Osteocyte (in vitro differentiated cells): ENCODE measurements at regions not wholly inside any gene's neighbourhood (a gene's known extent, or its start where the extent isn't known, plus 50 kb on each side); places are given as distances from the start of the nearest gene placed in this dataset.
A peak's percentile ranks its signal among the peaks of the same experiment; 100 is the strongest.

Experiments
- DNase-seq: peaks from one replicate; pipeline ENCODE4 v3.0.0; 2021; ENCODE audit warnings: mixed read lengths; ENCODE audit not compliant: unreplicated experiment; ENCODE audit errors: extremely low spot score
- H3K27ac Mint-ChIP-seq: one replicate; pipeline ENCODE4 v1.8.0; 2021; ENCODE audit warnings: mild to moderate bottlenecking, mixed read lengths; ENCODE audit not compliant: unreplicated experiment
- H3K27me3 Mint-ChIP-seq: one replicate; pipeline ENCODE4 v1.8.0; 2021; ENCODE audit warnings: mixed read lengths; ENCODE audit not compliant: unreplicated experiment
- H3K36me3 Mint-ChIP-seq: one replicate; pipeline ENCODE4 v1.8.0; 2021; ENCODE audit warnings: mixed read lengths; ENCODE audit not compliant: unreplicated experiment
- H3K4me1 Mint-ChIP-seq: one replicate; pipeline ENCODE4 v1.8.0; 2021; ENCODE audit warnings: mixed read lengths; ENCODE audit not compliant: unreplicated experiment
- H3K4me3 Mint-ChIP-seq: one replicate; pipeline ENCODE4 v1.8.0; 2021; ENCODE audit warnings: mild to moderate bottlenecking, moderate library complexity, mixed read lengths; ENCODE audit not compliant: unreplicated experiment
- H3K9me3 Mint-ChIP-seq: one replicate; pipeline ENCODE4 v1.8.0; 2021; ENCODE audit warnings: mixed read lengths; ENCODE audit not compliant: unreplicated experiment
- TF ChIP-seq, protein P1 (sequence below): fragments of 200-600 bp; sonication (generic); IDR thresholded peaks from 2 replicates; pipeline ENCODE4 v1.5.0; 2021; ENCODE audit warnings: antibody characterized with exemption, mild to moderate bottlenecking, moderate library complexity

DNA sequence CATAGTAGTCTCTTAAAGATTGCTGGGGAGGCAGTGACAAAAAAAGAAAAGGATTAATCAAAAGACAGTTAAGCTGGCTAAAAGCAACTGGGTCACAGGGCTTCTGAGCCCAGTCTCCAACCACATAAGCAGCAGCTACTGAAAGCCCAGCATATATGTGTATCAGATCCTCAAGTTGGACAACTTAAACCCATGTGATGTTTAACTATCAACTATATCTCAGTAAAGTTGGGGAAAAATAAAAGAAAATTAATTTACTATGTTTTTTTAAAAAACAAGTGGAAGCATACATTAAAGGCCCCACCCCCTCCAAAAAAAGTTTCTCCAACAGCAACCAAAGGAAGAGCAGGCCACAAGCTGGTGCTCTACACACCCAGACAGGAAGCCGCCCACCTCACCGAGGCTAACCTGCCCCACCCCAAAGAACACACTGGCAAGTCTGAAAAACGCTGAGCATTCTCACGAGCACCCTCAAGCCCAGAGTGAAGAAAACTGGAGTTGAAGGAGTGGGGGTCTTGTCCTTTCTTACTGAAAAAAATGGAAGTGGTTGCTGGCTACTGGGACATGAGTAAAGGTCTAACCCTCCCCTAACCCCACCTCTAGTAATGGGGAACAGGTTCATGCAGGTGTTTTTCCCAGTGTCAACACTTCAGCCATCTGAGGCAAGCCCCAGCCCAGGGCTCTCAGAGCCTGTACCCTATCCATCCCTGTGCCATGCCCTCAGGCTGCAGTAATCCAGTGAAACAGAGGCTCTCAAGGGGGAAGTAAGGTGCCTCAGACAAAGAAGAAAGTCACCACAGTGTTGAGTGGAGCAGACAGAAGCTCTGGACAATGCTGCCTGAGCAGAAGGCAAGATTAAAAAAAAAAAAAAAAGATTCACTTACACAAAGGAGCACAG, 106.3 kb downstream of the GYPC start:
- Mint-ChIP-seq H3K4me1 (no peaks in the 10 kb centered on the region), H3K27me3 (peaks cover 23% of the 10 kb centered on the region)
- peak; percentile 49 for DNase-seq

DNA sequence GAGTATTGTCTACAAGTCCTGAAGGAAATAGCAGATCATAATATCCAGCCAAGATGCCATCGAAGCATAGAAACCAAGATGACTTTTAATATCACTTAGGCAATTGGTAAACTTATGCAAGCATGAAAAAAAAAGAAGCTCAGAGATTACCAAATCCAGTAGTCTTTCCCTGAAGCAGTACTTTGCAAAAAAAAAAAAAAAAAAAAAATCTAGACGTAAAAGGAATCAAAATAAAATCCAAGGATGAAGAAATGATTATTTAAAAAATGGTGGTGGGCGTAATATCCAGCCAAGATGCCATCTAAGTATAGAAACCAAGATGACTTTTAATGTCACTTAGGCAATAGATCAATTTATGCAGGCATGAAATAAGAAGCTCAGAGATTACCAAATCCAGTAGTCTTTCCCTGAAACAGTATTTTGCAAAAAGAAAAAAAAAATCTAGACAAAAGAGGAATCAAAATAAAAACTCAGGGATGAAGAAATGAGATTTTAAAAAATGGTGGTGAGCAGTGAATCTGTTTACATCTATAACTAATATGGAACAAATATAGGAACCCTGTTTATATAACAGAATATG, 108.8 kb downstream of the GYPC start:
- TF ChIP-seq, protein P1, sequence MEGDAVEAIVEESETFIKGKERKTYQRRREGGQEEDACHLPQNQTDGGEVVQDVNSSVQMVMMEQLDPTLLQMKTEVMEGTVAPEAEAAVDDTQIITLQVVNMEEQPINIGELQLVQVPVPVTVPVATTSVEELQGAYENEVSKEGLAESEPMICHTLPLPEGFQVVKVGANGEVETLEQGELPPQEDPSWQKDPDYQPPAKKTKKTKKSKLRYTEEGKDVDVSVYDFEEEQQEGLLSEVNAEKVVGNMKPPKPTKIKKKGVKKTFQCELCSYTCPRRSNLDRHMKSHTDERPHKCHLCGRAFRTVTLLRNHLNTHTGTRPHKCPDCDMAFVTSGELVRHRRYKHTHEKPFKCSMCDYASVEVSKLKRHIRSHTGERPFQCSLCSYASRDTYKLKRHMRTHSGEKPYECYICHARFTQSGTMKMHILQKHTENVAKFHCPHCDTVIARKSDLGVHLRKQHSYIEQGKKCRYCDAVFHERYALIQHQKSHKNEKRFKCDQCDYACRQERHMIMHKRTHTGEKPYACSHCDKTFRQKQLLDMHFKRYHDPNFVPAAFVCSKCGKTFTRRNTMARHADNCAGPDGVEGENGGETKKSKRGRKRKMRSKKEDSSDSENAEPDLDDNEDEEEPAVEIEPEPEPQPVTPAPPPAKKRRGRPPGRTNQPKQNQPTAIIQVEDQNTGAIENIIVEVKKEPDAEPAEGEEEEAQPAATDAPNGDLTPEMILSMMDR: no peak
- Mint-ChIP-seq H3K4me3 (no peak overlapping the region), H3K9me3 (no peaks in the 10 kb centered on the region), H3K36me3 (no peaks in the 10 kb centered on the region), H3K27me3 (peaks cover 23% of the 10 kb centered on the region), H3K4me1 (no peaks in the 10 kb centered on the region), H3K27ac (no peak overlapping the region)
- no peak for DNase-seq

More for the DNA sequence above, 106.3 kb downstream of the GYPC start:
- no peak overlapping the region for H3K4me3 Mint-ChIP-seq
- TF ChIP-seq, protein P1: no peak
- H3K36me3 Mint-ChIP-seq: no peaks in the 10 kb centered on the region
- H3K9me3 Mint-ChIP-seq: no peaks in the 10 kb centered on the region
- H3K27ac Mint-ChIP-seq: no peak overlapping the region

DNA sequence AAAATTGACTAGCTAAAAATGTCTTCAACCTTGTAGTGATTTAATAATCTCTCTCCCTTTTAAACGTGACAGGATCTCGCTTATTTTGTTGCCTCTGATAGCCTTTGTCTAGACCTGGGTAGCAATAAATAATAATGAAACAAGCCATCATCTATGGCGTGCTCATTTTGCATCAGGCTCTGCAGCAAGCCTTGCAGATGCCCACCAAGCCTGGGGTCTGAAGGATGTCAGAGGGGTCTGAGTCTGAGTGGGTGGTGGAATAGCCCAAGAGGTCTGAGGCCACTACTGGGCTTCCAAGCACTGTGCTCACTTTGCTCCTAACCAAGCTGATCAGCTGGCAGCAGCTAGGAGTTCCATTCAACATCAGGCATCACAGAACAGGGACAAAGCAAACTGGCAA, 109.4 kb downstream of the GYPC start:
- H3K4me3 Mint-ChIP-seq: no peak overlapping the region

DNA sequence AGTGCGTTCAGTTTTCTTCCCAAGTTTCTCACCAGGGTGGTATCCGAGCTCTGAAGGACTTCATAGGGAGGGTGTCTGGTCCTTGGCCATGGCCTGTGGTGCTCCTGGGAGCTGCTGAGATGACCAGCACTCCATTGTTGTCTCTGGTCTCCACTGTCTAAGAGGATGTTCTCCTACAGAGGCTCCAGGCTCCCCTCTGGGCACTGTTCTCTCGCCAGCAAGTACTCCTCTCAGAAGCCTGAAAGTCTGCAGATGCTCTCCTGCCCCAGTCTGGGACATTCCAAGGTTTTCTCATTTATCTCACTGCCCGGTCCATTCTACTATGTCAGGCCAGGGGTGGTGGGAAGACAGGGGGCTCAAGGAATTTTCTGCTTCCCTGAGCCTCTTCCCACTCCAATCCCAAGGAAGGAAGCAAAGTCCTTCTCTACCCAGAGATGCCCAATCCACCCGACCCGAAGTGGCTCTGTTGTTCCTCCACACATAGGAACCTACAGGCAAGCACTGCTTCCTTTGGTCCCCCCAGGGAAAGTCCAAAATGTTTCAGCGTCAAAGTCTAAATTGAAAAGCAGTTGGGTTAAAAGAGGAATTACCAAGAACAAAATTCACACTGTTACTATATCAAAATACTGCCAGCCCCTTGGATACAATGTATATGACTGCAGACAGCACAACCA, 110.5 kb downstream of the GYPC start:
- Mint-ChIP-seq H3K27me3 (peaks cover 25% of the 10 kb centered on the region), H3K4me3 (no peak overlapping the region), H3K27ac (no peak overlapping the region), H3K4me1 (no peaks in the 10 kb centered on the region), H3K36me3 (no peaks in the 10 kb centered on the region), H3K9me3 (no peaks in the 10 kb centered on the region)
- TF ChIP-seq, protein P1: no peak
- peak; percentile 34 for DNase-seq

More for the DNA sequence above, 109.4 kb downstream of the GYPC start:
- H3K27ac Mint-ChIP-seq: no peak overlapping the region
- no peaks in the 10 kb centered on the region for H3K4me1 Mint-ChIP-seq
- TF ChIP-seq, protein P1: no peak
- DNase-seq: peak; percentile 44
- no peaks in the 10 kb centered on the region for H3K9me3 Mint-ChIP-seq
- H3K27me3 Mint-ChIP-seq: peaks cover 23% of the 10 kb centered on the region
- no peaks in the 10 kb centered on the region for H3K36me3 Mint-ChIP-seq

DNA sequence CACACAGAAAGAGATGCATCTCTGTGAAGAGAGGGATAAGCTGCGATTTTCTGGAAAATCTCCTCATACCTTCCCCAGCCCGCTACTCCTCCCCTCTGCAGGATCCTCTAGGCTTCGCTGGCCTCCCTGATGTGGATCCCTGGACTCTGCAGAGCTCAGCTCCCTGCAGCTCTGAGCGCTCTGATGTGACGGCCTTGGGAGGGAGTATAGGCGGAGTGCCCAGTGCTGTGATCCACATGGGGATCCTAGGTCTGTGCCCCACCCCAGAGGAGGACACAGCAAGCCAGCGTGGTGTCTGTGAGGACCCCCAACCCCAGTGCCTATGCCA, 111.0 kb downstream of the GYPC start:
- Mint-ChIP-seq H3K4me3 (no peak overlapping the region), H3K27ac (no peak overlapping the region), H3K27me3 (peaks cover 25% of the 10 kb centered on the region), H3K4me1 (no peaks in the 10 kb centered on the region), H3K36me3 (no peaks in the 10 kb centered on the region), H3K9me3 (no peaks in the 10 kb centered on the region)
- TF ChIP-seq, protein P1: no peak
- DNase-seq: peak; percentile 63
